CD4-positive, alpha-beta T cell (primary cell): ENCODE measurements at regions not wholly inside any gene's neighbourhood (a gene's known extent, or its start where the extent isn't known, plus 50 kb on each side); places are given as distances from the start of the nearest gene placed in this dataset.

ENCODE experiments used
- ATAC-seq: fragments of 200-7000 bp; cut with Tn5 transposase; one replicate; pipeline ENCODE4 v1.10.0; 2022; ENCODE audit warnings: mild to moderate bottlenecking; ENCODE audit not compliant: poor library complexity
- CTCF ChIA-PET: fragments of 350-600 bp; sonication (Branson Sonifier 250); formaldehyde crosslinking; loops from one replicate; lab custom pipeline; 2021; ENCODE audit warnings: antibody characterized with exemption, inconsistent platforms; lab: Charles Lee
- POLR2A ChIA-PET: fragments of 350-600 bp; sonication (Branson Sonifier 250); formaldehyde crosslinking; loops from one replicate; lab custom pipeline; 2021; ENCODE audit warnings: antibody characterized with exemption, inconsistent platforms; lab: Charles Lee
- DNase-seq, 14 experiments: peaks; one replicate each; pipeline ENCODE4 v3.0.0-alpha.2; 2013 to 2020; ENCODE audit warnings: mixed read lengths in 2 of 14
- H3K27ac ChIP-seq, 2 donors: one replicate each; pipeline versions ENCODE4 v1.5.1 to v1.7.0; 2013; ENCODE audit warnings: low read length in 2 of 2, low read depth in 1 of 2, mild to moderate bottlenecking in 1 of 2
- H3K27me3 ChIP-seq, 2 experiments: 1 replicate in 1 of 2; 2 replicates in 1 of 2; pipeline versions ENCODE4 v1.6.1 to v1.7.0; 2013; ENCODE audit warnings: low read length in 2 of 2, control low read depth in 1 of 2, mild to moderate bottlenecking in 1 of 2, moderate library complexity in 1 of 2; ENCODE audit not compliant: insufficient read depth in 2 of 2, control insufficient read depth in 1 of 2
- H3K36me3 ChIP-seq: one replicate; pipeline ENCODE4 v1.6.1; 2013; ENCODE audit warnings: low read length, control low read depth; ENCODE audit not compliant: insufficient read depth
- H3K4me1 ChIP-seq: one replicate; pipeline ENCODE4 v1.6.1; 2013; ENCODE audit warnings: low read length, control low read depth; ENCODE audit not compliant: insufficient read depth
- H3K4me3 ChIP-seq: one replicate; pipeline ENCODE4 v1.5.1; 2013; ENCODE audit warnings: mild to moderate bottlenecking, low read length, moderate library complexity
- H3K9me3 ChIP-seq, 2 experiments: 1 replicate in 1 of 2; 2 replicates in 1 of 2; pipeline versions ENCODE4 v1.6.1 to v1.7.0; 2013; ENCODE audit warnings: low read length in 2 of 2, mild to moderate bottlenecking in 2 of 2, control low read depth in 1 of 2, moderate library complexity in 1 of 2; ENCODE audit not compliant: control insufficient read depth in 1 of 2, insufficient read depth in 1 of 2
- H3K27ac Mint-ChIP-seq: one replicate; pipeline ENCODE4 v1.8.0; 2020; ENCODE audit warnings: mixed read lengths
- H3K27me3 Mint-ChIP-seq: one replicate; pipeline ENCODE4 v1.8.0; 2021; ENCODE audit warnings: mixed read lengths
- H3K36me3 Mint-ChIP-seq: one replicate; pipeline ENCODE4 v1.8.0; 2021; ENCODE audit warnings: low read depth, mixed read lengths
- H3K4me1 Mint-ChIP-seq: one replicate; pipeline ENCODE4 v1.8.0; 2021; ENCODE audit warnings: low read depth, mixed read lengths
- H3K4me3 Mint-ChIP-seq: one replicate; pipeline ENCODE4 v1.8.0; 2020; ENCODE audit warnings: mild to moderate bottlenecking, mixed read lengths
- H3K9me3 Mint-ChIP-seq: one replicate; pipeline ENCODE4 v1.8.0; 2020; ENCODE audit warnings: mixed read lengths
- CTCF ChIP-seq: fragments of 200-600 bp; IDR thresholded peaks from one replicate; pipeline ENCODE4 v1.8.0; 2022; ENCODE audit warnings: antibody characterized with exemption, mild to moderate bottlenecking
- intact Hi-C, 2 experiments: fragments of 100-400 bp; cut with DNase I in 1 of 2; cut with micrococcal nuclease in 1 of 2; formaldehyde crosslinking; loops; one replicate each; pipeline versions ENCODE4 v1.15.1 to v1.9.0; 2023 to 2025; cut with DNase I, micrococcal nuclease

GRCh38 chr1:168408884-168409283 lies 128.2 kb downstream of the TBX19 start:
- Mint-ChIP-seq H3K4me3 (peak overlapping the region; percentile 27), H3K9me3 (peaks cover 5% of the 10 kb centered on the region), H3K4me1 (peaks cover 42% of the 10 kb centered on the region), H3K36me3 (no peaks in the 10 kb centered on the region), H3K27me3 (no peaks in the 10 kb centered on the region), H3K27ac (peak overlapping the region; percentile 68)
- intact Hi-C loops: no loop called here
- H3K4me1 ChIP-seq: peaks cover 34% of the 10 kb centered on the region
- TF ChIP-seq CTCF: no peak
- H3K27me3 ChIP-seq: no peaks in the 10 kb centered on the region
- DNase-seq: peak in 13 of 14 experiments; percentile 23 to 85 (median 34)
- H3K9me3 ChIP-seq: no peaks in the 10 kb centered on the region
- no peak overlapping the region for H3K27ac ChIP-seq
- no peaks in the 10 kb centered on the region for H3K36me3 ChIP-seq
- CTCF ChIA-PET: interaction anchor here (1.0 to 1.2 kb wide), 4 partner anchors 22 to 173 kb away, joined by 3 to 5 read pairs (median 3); no protein-coding TSS in a partner anchor
- POLR2A ChIA-PET: interaction anchor here (0.8 to 1.4 kb wide), 5 partner anchors 12 to 959 kb away, joined by 3 to 6 read pairs (median 3); partner anchors contain the start of genes BLZF1 and NME7
- ATAC-seq: peak; percentile 84
- no peak overlapping the region for H3K4me3 ChIP-seq

- TF ChIP-seq CTCF: no peak
- Mint-ChIP-seq H3K4me3 (no peak overlapping the region), H3K36me3 (no peaks in the 10 kb centered on the region), H3K9me3 (peaks cover 5% of the 10 kb centered on the region), H3K27me3 (no peaks in the 10 kb centered on the region), H3K4me1 (peaks cover 42% of the 10 kb centered on the region), H3K27ac (peak overlapping the region; percentile 12)
- CTCF ChIA-PET: interaction anchor here (1.0 to 1.2 kb wide), 4 partner anchors 21 to 173 kb away, joined by 3 to 5 read pairs (median 3); no protein-coding TSS in a partner anchor
- H3K4me1 ChIP-seq: peaks cover 31% of the 10 kb centered on the region
- POLR2A ChIA-PET: interaction anchor here (0.8 to 1.4 kb wide), 5 partner anchors 12 to 959 kb away, joined by 3 to 6 read pairs (median 3); partner anchors contain the start of genes BLZF1 and NME7
- no peak overlapping the region for H3K4me3 ChIP-seq
- H3K36me3 ChIP-seq: no peaks in the 10 kb centered on the region
- DNase-seq (no peak), ATAC-seq (no peak)
- intact Hi-C loops: no loop called here
- no peak overlapping the region for H3K27ac ChIP-seq
- no peaks in the 10 kb centered on the region for H3K9me3 ChIP-seq
- H3K27me3 ChIP-seq: no peaks in the 10 kb centered on the region
Measured at GRCh38 chr1:168408539-168408865, 127.8 kb downstream of the TBX19 start.

GRCh38 chr1:168407832-168408538 lies 127.3 kb downstream of the TBX19 start:
- no peaks in the 10 kb centered on the region for H3K27me3 ChIP-seq
- H3K27me3 Mint-ChIP-seq: no peaks in the 10 kb centered on the region
- peak overlapping the region; percentile 59 for H3K4me3 Mint-ChIP-seq
- no peak for ATAC-seq
- intact Hi-C loops: no loop called here
- DNase-seq: peak in 1 of 14 experiments; percentile 49
- no peaks in the 10 kb centered on the region for H3K36me3 ChIP-seq
- H3K36me3 Mint-ChIP-seq: no peaks in the 10 kb centered on the region
- ChIA-PET CTCF (interaction anchor here (1.0 to 1.2 kb wide), 4 partner anchors 21 to 173 kb away, joined by 3 to 5 read pairs (median 3); no protein-coding TSS in a partner anchor), POLR2A (interaction anchor here (0.5 to 1.4 kb wide), 6 partner anchors 13 to 1087 kb away, joined by 3 to 6 read pairs (median 3); partner anchors contain the start of genes BLZF1 and NME7)
- H3K9me3 Mint-ChIP-seq: peaks cover 5% of the 10 kb centered on the region
- no peaks in the 10 kb centered on the region for H3K9me3 ChIP-seq
- no peak for TF ChIP-seq CTCF
- no peak overlapping the region for H3K27ac ChIP-seq
- no peak overlapping the region for H3K4me3 ChIP-seq
- H3K4me1 ChIP-seq: peaks cover 29% of the 10 kb centered on the region
- H3K27ac Mint-ChIP-seq: peak overlapping the region; percentile 21
- peaks cover 42% of the 10 kb centered on the region for H3K4me1 Mint-ChIP-seq
